GM21723 (cell line): ENCODE measurements at regions not wholly inside any gene's neighbourhood (a gene's known extent, or its start where the extent isn't known, plus 50 kb on each side); places are given as distances from the start of the nearest gene placed in this dataset.

Experiments
- ATAC-seq: cut with Tn5 transposase; IDR thresholded peaks from one replicate; pipeline ENCODE4 v1.9.1; 2021; ENCODE audit warnings: mild to moderate bottlenecking, moderate library complexity; ENCODE audit not compliant: unreplicated experiment

GRCh38 chr4:98210281-98210680, 50.9 kb upstream of the RAP1GDS1 start:
- no peak for ATAC-seq

DNA sequence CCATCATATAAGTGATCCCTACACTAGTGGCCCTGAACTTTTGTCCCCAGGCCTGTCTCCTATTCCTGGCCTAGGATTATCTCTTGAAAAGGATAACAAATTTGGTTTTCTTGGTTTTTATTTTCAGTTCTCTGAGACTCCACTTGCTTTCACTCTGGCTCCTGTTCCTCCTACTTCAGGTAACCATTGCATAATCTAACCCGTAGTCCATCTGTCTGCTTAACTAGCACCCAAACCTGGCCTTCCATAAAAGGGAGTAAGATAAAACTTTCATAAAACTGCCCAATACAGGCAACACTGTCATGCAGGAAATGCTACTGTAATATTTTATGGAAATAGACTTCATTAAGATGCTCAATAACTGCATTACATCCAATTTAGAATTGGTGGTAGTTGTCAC, 52.1 kb upstream of the RAP1GDS1 start:
- ATAC-seq = no peak

- ATAC-seq = peak; percentile 61
These were observed 57.0 kb upstream of the RAP1GDS1 start for GRCh38 chr4:98204236-98204553.

- ATAC-seq = peak; percentile 84
These were observed 57.6 kb upstream of the RAP1GDS1 start for GRCh38 chr4:98203332-98204235.

DNA sequence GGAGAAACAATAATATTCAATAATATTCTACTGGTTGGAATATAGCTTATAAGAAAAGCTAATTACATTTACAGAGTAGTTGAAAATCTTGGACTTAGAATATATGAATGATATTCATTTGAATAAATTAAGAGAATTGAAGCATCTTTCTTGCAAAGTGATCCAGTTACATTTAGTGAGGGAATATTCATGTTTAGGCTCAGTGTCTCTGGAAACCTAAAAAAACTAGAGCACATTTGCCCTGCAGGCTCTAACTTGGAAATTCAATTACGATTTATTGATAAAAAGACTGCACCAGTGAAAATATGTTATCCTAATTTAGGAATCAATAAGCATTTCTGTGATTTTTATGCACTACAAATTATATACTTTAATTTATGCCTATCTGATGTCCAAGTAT, 58.3 kb upstream of the RAP1GDS1 start:
- ATAC-seq = no peak

DNA sequence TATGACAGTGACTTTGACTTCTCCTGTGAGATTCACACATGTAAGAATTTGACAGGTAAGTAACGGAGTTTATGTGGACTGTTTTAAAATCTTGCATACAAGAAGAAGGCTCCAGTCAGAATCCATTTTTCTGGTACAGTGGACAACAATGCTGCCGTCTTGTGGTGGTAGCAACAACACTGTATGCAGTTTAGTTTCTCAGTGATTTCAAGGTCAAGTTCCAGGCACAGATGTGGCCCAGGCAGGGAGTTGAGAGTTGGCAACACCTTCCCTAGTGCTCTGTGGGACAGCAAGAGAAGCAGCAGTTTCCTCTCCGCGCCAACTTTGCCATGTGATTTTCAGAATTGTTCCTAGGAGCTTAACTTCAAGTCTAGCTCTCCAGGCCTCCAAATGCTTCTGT, 56.0 kb upstream of the STPG2 start:
- no peak for ATAC-seq

GRCh38 chr4:98195005-98195404, 51.7 kb upstream of the STPG2 start:
- no peak for ATAC-seq

DNA sequence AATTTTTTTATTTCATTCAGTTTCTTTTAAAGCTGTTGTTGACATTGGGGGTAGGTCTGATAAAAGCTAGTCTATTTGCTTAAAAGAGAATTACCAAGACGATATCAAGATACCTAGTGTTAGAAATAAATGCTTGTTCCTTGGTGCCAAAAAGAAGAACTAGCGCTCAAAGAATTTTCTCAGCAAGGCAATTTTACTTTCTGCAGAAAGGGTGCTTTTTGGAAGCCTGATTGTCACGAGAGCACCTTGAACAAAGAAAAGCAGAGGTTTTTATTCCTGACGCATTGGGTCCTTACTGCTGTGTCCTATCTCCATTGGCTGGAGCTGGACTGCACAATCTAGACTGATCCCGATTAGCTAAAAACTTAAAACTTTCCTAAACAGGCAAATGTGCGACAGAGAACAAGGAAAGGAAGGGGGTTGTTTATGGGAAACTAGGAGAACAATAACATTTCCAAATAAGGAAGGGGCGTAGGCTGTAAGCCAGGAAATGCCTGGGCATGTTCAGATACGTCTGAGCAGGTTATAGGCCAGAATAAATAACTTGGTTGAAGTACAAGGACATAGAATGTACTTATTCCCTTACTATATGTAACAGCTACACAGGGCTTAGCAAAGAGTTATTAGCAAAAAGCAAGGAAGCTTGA, 50.3 kb upstream of the STPG2 start:
- no peak for ATAC-seq
